Activated gamma-delta T cell treated with Interleukin-2 at 50 U/mL for 16 hours (primary cell): ENCODE measurements at regions not wholly inside any gene's neighbourhood (a gene's known extent, or its start where the extent isn't known, plus 50 kb on each side); places are given as distances from the start of the nearest gene placed in this dataset.

Experiments
- DNase-seq: peaks from one replicate; pipeline ENCODE4 v3.0.0-alpha.2; 2020

- no peak for DNase-seq
Observed at GRCh38 chr16:85312642-85313525, 200.6 kb upstream of the CIBAR2 start.

GRCh38 chr16:85313526-85314301, 201.4 kb upstream of the CIBAR2 start:
- DNase-seq = no peak

- no peak for DNase-seq
Observed at GRCh38 chr16:85314512-85314971, 202.3 kb upstream of the CIBAR2 start.

- DNase-seq = no peak
Observed at GRCh38 chr16:85315866-85316265, 203.6 kb upstream of the CIBAR2 start.

- DNase-seq = no peak
Observed at GRCh38 chr16:85316321-85316919, 204.1 kb upstream of the CIBAR2 start.

- no peak for DNase-seq
Observed at GRCh38 chr16:85316944-85317343, 204.7 kb upstream of the CIBAR2 start.

GRCh38 chr16:85317704-85318103, 205.4 kb upstream of the CIBAR2 start:
- DNase-seq = no peak

- DNase-seq = no peak
Observed at GRCh38 chr16:85319208-85319983, 207.1 kb upstream of the CIBAR2 start.

GRCh38 chr16:85319984-85320440, 207.7 kb upstream of the CIBAR2 start:
- no peak for DNase-seq

- DNase-seq = no peak
Observed at GRCh38 chr16:85320677-85321385, 208.6 kb upstream of the CIBAR2 start.

GRCh38 chr16:85321509-85322271, 209.4 kb upstream of the CIBAR2 start:
- DNase-seq = no peak

GRCh38 chr16:85323230-85323960, 211.1 kb upstream of the CIBAR2 start:
- no peak for DNase-seq

GRCh38 chr16:85323961-85324253, 211.6 kb upstream of the CIBAR2 start:
- DNase-seq = no peak

- no peak for DNase-seq
Observed at GRCh38 chr16:85324488-85324887, 212.2 kb upstream of the CIBAR2 start.

- no peak for DNase-seq
Observed at GRCh38 chr16:85326113-85326793, 214.0 kb upstream of the CIBAR2 start.

GRCh38 chr16:85326794-85327181, 214.5 kb upstream of the CIBAR2 start:
- DNase-seq = no peak

- DNase-seq = no peak
Observed at GRCh38 chr16:85327731-85328675, 215.7 kb upstream of the CIBAR2 start.

GRCh38 chr16:85328676-85329058, 216.4 kb upstream of the CIBAR2 start:
- DNase-seq = no peak
